ENCODE measurements at regions not wholly inside any gene's neighbourhood (a gene's known extent, or its start where the extent isn't known, plus 50 kb on each side); places are given as distances from the start of the nearest gene placed in this dataset.

GRCh38 chr7:9891056-9891455 is 1082.6 kb upstream of the PHF14 start:
- Histone ChIP-seq H4K20me1 (ENCODE audit: insufficient read depth, low read length) (no peaks in the 10 kb centered on the region), H2AFZ (ENCODE audit: low read depth, low read length) (no peak overlapping the region), H3K27me3 (ENCODE audit: insufficient read depth, low read length, poor library complexity) (no peaks in the 10 kb centered on the region), H3K79me2 (ENCODE audit: insufficient read depth, low read length) (no peaks in the 10 kb centered on the region), H3K36me3 (ENCODE audit: insufficient read depth, low read length) (no peaks in the 10 kb centered on the region), H3K9ac (ENCODE audit: low read depth, low read length) (no peak overlapping the region), H3K4me1 (ENCODE audit: insufficient read depth, low read length) (no peaks in the 10 kb centered on the region), H3K4me2 (ENCODE audit: insufficient read depth, low read length) (no peak overlapping the region), H3K27ac (ENCODE audit: low read length) (no peak overlapping the region), H3K9me3 (ENCODE audit: insufficient read depth, low read length, severe bottlenecking) (no peaks in the 10 kb centered on the region), H3K4me3 (ENCODE audit: low read depth in 1 of 2, low read length in 2 of 2) (no peak overlapping the region)
- ATAC-seq (ENCODE audit: insufficient read depth, low read depth) = no peak
- TF ChIP-seq EZH2 (IDR thresholded peaks at IDR 0.05; ENCODE audit: borderline replicate concordance, low read depth, low read length, severe bottlenecking) (no peak), CTCF (IDR thresholded peaks at IDR 0.05; ENCODE audit: borderline replicate concordance, extremely low read depth, low read length, poor library complexity, severe bottlenecking) (no peak)
- DNase-seq = no peak

- Histone ChIP-seq H4K20me1 (ENCODE audit: insufficient read depth, low read length) (no peaks in the 10 kb centered on the region), H3K9ac (ENCODE audit: low read depth, low read length) (no peak overlapping the region), H3K36me3 (ENCODE audit: insufficient read depth, low read length) (no peaks in the 10 kb centered on the region), H3K27me3 (ENCODE audit: insufficient read depth, low read length, poor library complexity) (no peaks in the 10 kb centered on the region), H2AFZ (ENCODE audit: low read depth, low read length) (no peak overlapping the region), H3K9me3 (ENCODE audit: insufficient read depth, low read length, severe bottlenecking) (no peaks in the 10 kb centered on the region), H3K79me2 (ENCODE audit: insufficient read depth, low read length) (no peaks in the 10 kb centered on the region), H3K4me2 (ENCODE audit: insufficient read depth, low read length) (no peak overlapping the region), H3K4me1 (ENCODE audit: insufficient read depth, low read length) (no peaks in the 10 kb centered on the region), H3K4me3 (ENCODE audit: low read depth in 1 of 2, low read length in 2 of 2) (no peak overlapping the region), H3K27ac (ENCODE audit: low read length) (no peak overlapping the region)
- TF ChIP-seq CTCF (IDR thresholded peaks at IDR 0.05; ENCODE audit: borderline replicate concordance, extremely low read depth, low read length, poor library complexity, severe bottlenecking) (no peak), EZH2 (IDR thresholded peaks at IDR 0.05; ENCODE audit: borderline replicate concordance, low read depth, low read length, severe bottlenecking) (no peak)
- ATAC-seq (ENCODE audit: insufficient read depth, low read depth) = no peak
- no peak for DNase-seq
These were observed 1073.3 kb upstream of the PHF14 start for GRCh38 chr7:9900339-9900738.

- no peak overlapping the region for H2AFZ ChIP-seq (ENCODE audit: low read depth, low read length)
- DNase-seq = no peak
These were observed 1052.3 kb upstream of the PHF14 start for GRCh38 chr7:9921326-9921725.

More at GRCh38 chr7:9921326-9921725, 1052.3 kb upstream of the PHF14 start:
- TF ChIP-seq EZH2 (IDR thresholded peaks at IDR 0.05; ENCODE audit: borderline replicate concordance, low read depth, low read length, severe bottlenecking) (no peak), CTCF (IDR thresholded peaks at IDR 0.05; ENCODE audit: borderline replicate concordance, extremely low read depth, low read length, poor library complexity, severe bottlenecking) (no peak)
- Histone ChIP-seq H3K9ac (ENCODE audit: low read depth, low read length) (no peak overlapping the region), H3K4me2 (ENCODE audit: insufficient read depth, low read length) (no peak overlapping the region), H3K36me3 (ENCODE audit: insufficient read depth, low read length) (no peaks in the 10 kb centered on the region), H3K4me3 (ENCODE audit: low read depth in 1 of 2, low read length in 2 of 2) (no peak overlapping the region), H3K4me1 (ENCODE audit: insufficient read depth, low read length) (no peaks in the 10 kb centered on the region), H3K27ac (ENCODE audit: low read length) (no peak overlapping the region), H4K20me1 (ENCODE audit: insufficient read depth, low read length) (no peaks in the 10 kb centered on the region), H3K27me3 (ENCODE audit: insufficient read depth, low read length, poor library complexity) (no peaks in the 10 kb centered on the region), H3K79me2 (ENCODE audit: insufficient read depth, low read length) (no peaks in the 10 kb centered on the region), H3K9me3 (ENCODE audit: insufficient read depth, low read length, severe bottlenecking) (no peaks in the 10 kb centered on the region)
- ATAC-seq (ENCODE audit: insufficient read depth, low read depth) = no peak
